HL-60 (cell line): ENCODE measurements at regions not wholly inside any gene's neighbourhood (a gene's known extent, or its start where the extent isn't known, plus 50 kb on each side); places are given as distances from the start of the nearest gene placed in this dataset.
A peak's percentile ranks its signal among the peaks of the same experiment; 100 is the strongest.
"Not testable (repeated sequence)": the region's sequence is repeated elsewhere in the genome, so short reads cannot be mapped to it uniquely, and the experiment has no call there.

Source experiments
- DNase-seq, 2 experiments: peaks; one replicate each; pipeline ENCODE4 v3.0.0-alpha.2; 2010 to 2020; ENCODE audit warnings: low read depth in 1 of 2, low spot score in 1 of 2
- H3K27ac ChIP-seq: fragments of 250-450 bp; sonication (Bioruptor Pico); replicated peaks from 2 replicates; pipeline ENCODE4 v1.5.1; 2020; ENCODE audit warnings: mild to moderate bottlenecking, moderate library complexity
- H3K27me3 ChIP-seq: fragments of 250-450 bp; sonication (Bioruptor Pico); 2 replicates; pipeline ENCODE4 v1.5.1; 2021; ENCODE audit warnings: mild to moderate bottlenecking, moderate library complexity; ENCODE audit not compliant: insufficient read depth, poor library complexity, severe bottlenecking
- H3K4me3 ChIP-seq: replicated peaks from 2 replicates; pipeline ENCODE4 v1.5.1; 2011; ENCODE audit warnings: mild to moderate bottlenecking, control low read depth, low read length; ENCODE audit not compliant: insufficient read depth
- CTCF ChIP-seq: IDR thresholded peaks from one replicate; pipeline ENCODE4 v1.5.1; 2011; ENCODE audit warnings: low read length, control low read depth, inconsistent platforms; ENCODE audit not compliant: insufficient read depth
- GABPA ChIP-seq: IDR thresholded peaks from 2 replicates; pipeline ENCODE4 v1.6.1; 2012; ENCODE audit warnings: low read depth
- POLR2AphosphoS5 ChIP-seq: IDR thresholded peaks from 2 replicates; pipeline ENCODE4 v1.6.1; 2012; ENCODE audit warnings: low read depth
- REST ChIP-seq: IDR thresholded peaks from 2 replicates; pipeline ENCODE4 v1.6.1; 2012; ENCODE audit warnings: low read depth; ENCODE audit not compliant: insufficient replicate concordance
- SPI1 ChIP-seq: IDR thresholded peaks from 2 replicates; pipeline ENCODE4 v1.6.1; 2012; ENCODE audit warnings: low read depth, mild to moderate bottlenecking, borderline replicate concordance

- TF ChIP-seq GABPA (no peak), POLR2AphosphoS5 (no peak)
- no peak for DNase-seq
- H3K27ac ChIP-seq = no peak overlapping the region
- no peaks in the 10 kb centered on the region for H3K27me3 ChIP-seq
- no peak overlapping the region for H3K4me3 ChIP-seq
These were observed 350.6 kb upstream of the SLC7A11 start for GRCh38 chr4:138592796-138593195.

DNA sequence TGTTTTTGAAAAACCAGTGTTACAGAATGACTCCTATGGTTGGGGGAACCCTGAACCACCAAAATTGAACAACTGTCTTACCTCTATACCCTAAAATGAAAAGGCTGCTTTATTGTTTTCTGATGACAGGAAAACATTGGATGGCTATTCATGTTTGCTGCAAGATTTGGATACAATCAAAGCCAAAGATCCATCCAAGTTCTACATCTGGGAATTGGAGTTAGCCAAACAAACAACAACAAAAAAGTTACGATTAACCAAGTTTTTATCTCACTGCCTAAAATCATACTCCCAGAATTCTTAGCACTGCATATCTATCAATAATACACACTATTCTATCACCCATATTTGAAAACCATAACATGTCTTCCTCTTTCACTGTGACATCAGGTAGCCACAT, 349.7 kb upstream of the SLC7A11 start:
- DNase-seq = no peak
- no peak overlapping the region for H3K27ac ChIP-seq
- TF ChIP-seq POLR2AphosphoS5 = no peak
- no peak for TF ChIP-seq REST
- no peak for TF ChIP-seq GABPA
- TF ChIP-seq SPI1 = no peak

DNA sequence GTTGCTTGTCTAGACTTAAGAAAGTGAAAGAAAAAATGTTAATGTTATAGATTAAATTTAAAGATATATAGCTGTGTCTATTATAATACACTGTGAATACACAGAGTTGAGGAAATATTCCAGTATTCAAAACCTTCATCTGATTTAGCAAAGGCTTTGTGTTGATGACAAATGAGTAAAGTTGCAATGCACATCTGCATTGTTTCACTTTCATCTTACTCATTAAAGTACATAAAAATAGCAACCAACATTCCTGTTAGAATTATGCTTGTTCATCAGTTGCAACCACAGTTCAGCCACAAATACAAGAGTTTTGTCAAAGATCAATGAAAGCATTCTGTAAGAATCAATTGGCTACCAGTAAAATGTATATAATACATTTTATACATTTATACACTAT, 346.4 kb upstream of the SLC7A11 start:
- Histone ChIP-seq H3K27me3 (no peaks in the 10 kb centered on the region), H3K4me3 (no peak overlapping the region), H3K27ac (no peak overlapping the region)
- no peak for DNase-seq
- TF ChIP-seq REST (no peak), POLR2AphosphoS5 (no peak), CTCF (no peak), GABPA (no peak), SPI1 (no peak)

More for the DNA sequence above, 349.7 kb upstream of the SLC7A11 start:
- no peaks in the 10 kb centered on the region for H3K27me3 ChIP-seq
- no peak overlapping the region for H3K4me3 ChIP-seq

DNA sequence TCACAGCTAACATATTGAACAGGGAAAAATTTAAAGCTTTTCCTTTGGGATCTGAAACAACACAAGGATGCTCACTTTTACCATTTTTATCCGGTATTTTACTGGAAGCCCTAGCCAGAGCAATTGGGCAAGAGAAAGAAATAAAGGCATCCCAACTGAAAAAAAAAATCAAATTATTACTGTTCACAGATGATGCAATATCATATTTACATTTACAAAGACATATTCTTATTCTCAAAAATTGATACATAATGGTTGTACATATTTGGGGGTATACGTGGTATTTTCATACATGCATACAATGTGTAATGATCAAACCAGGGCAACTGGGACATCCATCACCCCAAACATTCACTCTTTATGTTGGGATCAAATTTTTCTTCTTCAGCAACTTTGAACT, 337.0 kb upstream of the SLC7A11 start:
- TF ChIP-seq SPI1 (no peak), REST (no peak), POLR2AphosphoS5 (no peak)
- H3K27ac ChIP-seq = no peak overlapping the region
- no peak overlapping the region for H3K4me3 ChIP-seq
- DNase-seq = no peak
- no peaks in the 10 kb centered on the region for H3K27me3 ChIP-seq

- not testable (repeated sequence) for H3K27me3 ChIP-seq, H3K4me3 ChIP-seq, H3K27ac ChIP-seq
- DNase-seq = peak in 1 of 2 experiments; percentile 21
These were observed 335.7 kb upstream of the SLC7A11 start for GRCh38 chr4:138577826-138578225.
